ENCODE measurements at regions not wholly inside any gene's neighbourhood (a gene's known extent, or its start where the extent isn't known, plus 50 kb on each side); places are given as distances from the start of the nearest gene placed in this dataset.

- DNase-seq: no peak
These were observed 133.0 kb upstream of the PLCB4 start for GRCh38 chr20:8935878-8936277.

DNA sequence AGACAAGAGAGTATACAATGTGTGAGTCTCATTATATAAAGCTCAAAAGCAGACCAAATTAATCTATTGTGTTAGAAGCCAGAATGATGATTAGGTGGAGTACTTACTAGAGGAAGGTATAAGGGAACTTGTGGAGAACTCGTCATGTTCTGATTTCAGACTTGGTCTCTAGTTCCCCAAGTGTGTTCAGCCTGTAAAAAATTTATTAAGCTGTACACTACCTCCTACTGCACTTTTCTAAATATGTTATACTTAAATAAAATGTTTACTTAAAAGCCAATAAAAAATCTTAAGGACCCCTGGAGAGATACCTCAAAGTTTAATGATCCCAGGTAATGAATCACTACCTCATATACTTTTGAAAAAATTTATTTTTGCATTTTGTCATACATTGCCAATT, 130.4 kb upstream of the PLCB4 start:
- no peak for DNase-seq

- DNase-seq: no peak
These were observed 128.6 kb upstream of the PLCB4 start for GRCh38 chr20:8940326-8940725.

DNA sequence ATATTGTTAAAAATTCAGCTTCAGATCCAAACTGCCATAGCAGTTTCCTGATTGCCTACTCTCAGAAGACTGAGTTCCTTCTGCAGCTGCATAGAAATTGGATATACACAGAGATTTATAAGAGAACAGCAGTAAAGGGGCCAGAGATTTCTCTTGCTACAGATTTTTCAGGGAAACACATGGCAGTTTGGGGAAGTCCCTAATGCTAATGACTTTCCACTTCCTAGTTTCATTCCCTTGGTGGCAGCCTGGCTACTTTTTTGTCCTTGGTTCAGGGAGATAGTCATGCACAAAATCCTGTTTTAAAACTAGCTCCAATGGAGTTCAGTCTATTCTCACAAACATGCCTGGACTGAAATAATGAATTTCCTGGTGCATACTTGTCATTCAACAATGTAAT, 125.3 kb upstream of the PLCB4 start:
- DNase-seq: no peak

- no peak for DNase-seq
These were observed 122.6 kb upstream of the PLCB4 start for GRCh38 chr20:8946036-8946940.

GRCh38 chr20:8948442-8949020, 120.4 kb upstream of the PLCB4 start:
- no peak for DNase-seq

GRCh38 chr20:8951164-8951563, 117.7 kb upstream of the PLCB4 start:
- no peak for DNase-seq

- peak; percentile 87 for DNase-seq
These were observed 116.2 kb upstream of the PLCB4 start for GRCh38 chr20:8952721-8953120.

DNA sequence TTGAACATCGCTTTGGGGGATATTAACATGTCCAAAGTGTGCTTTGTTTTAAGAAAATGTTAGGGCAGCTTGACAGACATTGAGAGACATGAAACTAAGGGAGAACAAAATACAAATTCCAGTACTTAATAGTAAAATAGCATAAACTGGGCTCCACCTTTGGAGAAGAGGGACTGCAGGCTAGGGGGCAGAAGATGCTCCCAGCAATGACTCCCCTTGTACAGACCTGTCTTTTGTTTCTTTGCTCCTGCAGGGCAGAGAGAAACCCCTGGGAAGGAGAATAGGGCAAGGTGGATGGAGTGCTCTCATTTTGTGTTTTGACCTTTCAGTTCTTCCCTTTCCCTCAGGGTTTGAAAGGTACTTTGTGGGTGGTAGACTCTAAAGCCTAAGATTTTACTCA, 115.6 kb upstream of the PLCB4 start:
- DNase-seq: no peak

GRCh38 chr20:8960241-8960640, 108.6 kb upstream of the PLCB4 start:
- no peak for DNase-seq

DNA sequence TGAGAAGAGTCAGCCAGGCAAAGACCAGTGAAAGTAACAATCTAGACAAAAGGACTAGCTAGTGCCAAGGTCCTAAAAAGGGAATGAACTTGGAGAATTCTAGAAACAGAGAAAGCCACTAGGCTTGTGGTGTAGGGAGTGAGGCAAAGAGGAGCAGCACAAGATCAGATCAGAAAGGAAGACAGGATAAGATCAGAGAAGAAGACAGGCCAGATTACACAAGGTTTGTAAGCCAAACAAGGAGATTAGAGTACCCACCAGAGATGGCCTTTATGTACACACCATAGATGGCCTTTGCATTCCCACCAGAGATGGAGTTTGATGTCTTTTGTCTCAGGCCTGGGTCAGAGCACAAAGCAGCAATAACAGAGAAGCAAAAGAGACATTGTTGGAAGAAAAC, 105.6 kb upstream of the PLCB4 start:
- no peak for DNase-seq

DNA sequence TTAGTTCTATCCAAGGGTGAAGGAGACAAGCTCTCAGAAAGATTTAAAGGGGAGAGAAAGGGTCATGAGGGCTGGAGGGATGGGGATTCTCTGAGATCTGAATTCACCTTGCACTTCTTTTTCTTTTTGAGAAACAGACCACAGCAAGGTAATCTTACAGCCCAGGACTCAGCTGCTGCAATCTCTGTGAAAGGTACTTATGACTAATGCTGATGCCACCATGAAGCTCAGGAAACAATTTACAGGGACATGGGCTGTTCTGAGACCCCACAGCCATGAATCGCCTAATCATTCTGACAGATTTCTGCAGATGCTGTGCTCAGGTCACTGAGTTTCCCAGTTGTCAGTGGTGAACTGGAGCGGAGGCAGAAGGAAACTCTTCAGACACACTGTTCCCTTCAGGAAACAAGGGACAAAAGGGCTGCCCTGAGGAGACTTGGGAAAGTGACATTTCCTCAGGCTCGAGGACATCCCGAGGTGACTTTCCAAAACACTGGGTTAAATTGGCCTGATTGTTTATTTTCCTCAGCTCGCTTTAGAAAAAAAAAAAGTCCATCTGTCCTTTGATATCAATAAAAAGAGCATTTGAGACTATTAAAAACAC, 103.8 kb upstream of the PLCB4 start:
- DNase-seq: no peak

GRCh38 chr20:8967641-8968245, 101.1 kb upstream of the PLCB4 start:
- DNase-seq: no peak

DNA sequence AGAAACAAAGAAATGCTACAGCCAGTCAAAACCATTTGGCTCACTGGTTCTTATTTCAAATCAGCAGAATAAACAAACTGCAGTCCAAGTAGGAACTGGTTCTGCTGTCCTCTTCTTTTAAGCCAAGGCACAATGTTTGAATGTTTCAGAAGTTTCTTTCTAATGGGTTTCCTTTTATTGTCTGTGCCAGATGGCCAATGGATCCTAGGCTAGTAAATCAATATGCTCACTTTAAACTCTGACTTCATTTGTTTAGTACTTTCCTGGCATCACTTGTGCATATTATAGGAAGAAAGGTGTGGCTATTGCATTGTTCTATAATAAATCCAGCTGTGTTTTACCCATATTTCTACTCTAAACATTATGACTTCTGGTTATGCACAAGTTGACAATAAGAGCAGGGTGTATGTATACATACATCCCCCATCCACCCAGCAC, 99.7 kb upstream of the PLCB4 start:
- no peak for DNase-seq

DNA sequence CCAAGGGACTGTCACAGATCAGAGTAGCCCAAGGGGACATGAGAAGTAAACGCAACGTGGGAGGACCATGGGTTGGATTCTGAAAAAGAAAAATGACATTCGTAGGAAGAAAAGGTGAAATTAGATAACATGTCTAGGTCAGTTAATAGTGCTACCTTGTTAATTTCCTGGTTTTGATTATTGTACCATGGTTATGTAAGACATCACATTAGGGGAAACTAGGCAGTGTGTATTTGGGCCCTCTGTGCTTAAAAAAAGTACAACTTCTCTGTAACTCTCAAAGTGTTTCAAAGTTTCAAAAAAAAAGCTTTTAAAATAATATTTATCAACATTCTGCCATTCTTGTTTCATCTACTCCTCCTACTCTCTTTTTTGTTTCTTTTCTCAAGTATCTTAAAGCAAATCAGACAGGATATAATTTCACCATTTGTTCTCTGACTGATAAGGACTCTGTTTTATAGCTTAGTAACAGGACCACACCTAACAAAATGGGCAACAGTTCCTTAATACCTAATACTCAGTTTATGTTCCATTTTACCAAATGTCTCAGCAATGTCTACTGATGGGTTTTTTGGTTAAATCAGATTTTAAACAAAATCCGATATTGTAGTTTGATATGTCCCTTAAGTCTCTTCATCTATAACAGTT, 97.1 kb upstream of the PLCB4 start:
- no peak for DNase-seq

DNA sequence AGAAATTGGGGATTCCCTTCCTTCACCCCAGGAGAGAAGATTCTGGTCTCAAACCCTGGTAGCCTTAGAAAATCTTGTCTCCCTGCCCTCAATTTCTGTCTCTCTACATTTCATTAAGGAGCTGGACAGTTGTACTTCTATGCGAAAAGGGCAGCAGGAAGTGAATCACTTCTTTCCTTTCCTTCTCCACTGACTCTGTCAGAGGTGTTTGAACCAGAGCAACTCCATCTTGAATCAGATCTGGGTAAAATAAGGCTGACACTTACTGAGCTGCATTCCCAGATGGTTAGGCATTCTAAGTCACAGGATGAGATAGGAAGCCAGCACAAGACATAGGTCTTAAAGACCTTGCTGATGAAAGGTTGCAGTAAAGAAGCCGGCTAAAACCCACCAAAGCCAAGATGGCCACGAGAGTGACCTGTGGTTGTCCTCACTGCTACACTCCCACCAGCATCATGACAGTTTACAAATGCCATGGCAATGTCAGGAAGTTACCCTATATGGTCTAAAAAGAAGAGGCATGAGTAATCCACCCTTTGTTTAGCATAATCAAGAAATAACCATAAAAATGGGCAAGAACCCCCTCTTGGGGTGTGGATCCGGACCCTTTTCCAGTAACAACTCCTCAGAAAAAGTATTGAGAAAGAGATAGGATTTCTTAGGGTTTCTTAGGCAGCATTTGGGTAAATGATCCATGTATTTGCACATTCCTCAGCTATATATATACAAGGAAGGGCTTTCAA, 95.8 kb upstream of the PLCB4 start:
- no peak for DNase-seq

DNA sequence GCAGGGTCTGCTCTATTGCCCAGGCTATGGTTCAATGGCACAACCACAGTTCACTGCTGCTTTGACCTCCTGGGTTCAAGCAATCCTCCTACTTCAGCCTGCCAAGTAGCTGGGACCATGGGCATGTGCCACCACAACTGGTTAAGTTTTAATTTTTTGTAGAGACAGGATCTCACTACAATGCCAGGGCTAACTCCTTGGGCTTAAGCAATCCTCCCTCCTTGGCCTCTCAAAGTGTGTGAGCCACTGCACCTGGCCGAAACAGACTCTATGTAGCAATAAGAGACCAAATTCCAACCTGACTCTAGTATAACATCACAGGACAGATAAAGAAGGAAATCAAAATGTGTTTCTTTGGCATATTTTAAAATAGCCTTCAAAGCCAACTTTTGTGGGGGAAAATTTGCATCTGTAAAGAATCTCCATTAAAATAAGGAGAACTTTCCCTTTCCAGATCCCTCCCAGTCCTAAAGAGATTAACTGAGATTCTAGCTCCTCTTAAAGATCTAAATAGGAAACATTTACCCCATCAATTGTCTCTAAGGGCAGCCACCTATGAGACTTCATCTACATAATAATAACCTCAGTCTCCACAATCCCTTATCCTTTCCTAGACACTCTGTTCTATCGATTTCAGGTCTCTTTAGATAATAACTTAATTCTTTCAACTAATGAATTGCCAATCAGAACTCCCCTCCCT, 94.7 kb upstream of the PLCB4 start:
- DNase-seq: no peak

- DNase-seq: no peak
These were observed 87.4 kb upstream of the PLCB4 start for GRCh38 chr20:8981482-8981881.

GRCh38 chr20:8983478-8984345, 85.2 kb upstream of the PLCB4 start:
- DNase-seq: no peak

- no peak for DNase-seq
These were observed 82.3 kb upstream of the PLCB4 start for GRCh38 chr20:8986631-8987030.

DNA sequence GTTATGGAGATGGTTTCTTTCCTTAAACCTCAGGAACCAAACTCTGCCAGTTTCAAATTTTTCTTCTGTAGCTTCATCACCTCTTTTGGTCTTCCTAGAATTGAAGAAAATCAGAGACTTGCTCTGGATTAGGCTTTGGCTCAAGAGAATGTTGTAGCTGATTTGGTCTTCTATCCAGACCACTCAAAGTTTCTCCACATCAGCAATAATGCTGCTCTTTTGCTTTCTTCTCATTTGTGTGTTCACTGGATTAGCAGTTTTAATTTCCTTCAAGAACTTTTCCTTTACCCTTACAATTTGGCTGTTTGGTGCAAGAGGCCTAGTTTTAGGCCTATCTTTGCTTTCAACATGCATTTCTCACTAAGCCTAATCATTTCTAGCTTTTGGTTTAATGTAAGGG, 78.1 kb upstream of the PLCB4 start:
- no peak for DNase-seq
